ENCODE measurements at regions not wholly inside any gene's neighbourhood (a gene's known extent, or its start where the extent isn't known, plus 50 kb on each side); places are given as distances from the start of the nearest gene placed in this dataset.
A peak's percentile ranks its signal among the peaks of the same experiment; 100 is the strongest.

DNA sequence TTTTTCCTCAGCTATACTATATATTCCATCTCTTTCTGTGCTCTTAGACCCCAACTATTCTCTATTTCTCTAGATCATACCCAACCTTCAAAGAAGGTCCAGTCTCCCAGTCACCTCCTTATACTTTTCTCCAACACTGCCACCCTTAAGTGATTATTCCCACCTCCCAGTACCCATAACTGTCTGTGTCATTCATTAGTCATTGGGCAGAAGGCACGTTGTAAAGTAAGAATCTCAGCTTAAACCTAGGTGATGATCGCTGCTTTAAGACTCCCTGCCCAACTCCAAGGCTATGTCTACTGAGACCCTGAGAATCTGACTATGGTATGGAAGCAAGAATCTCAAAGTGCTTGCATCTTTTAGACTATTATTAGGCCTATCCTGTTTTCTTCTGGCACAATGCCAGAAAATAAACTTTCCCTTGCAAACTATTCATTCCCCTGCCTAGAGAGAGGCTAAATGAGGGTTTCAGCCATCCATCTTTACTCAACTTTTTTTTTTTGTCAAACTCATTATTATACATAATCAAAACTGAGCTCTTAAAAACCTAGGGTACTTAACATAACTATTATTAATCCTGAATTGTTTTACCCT is 174.3 kb upstream of the DPT start:
- Histone ChIP-seq H3K27me3 (no peaks in the 10 kb centered on the region), H3K4me1 (peaks cover 12% of the 10 kb centered on the region), H3K4me3 (no peak overlapping the region), H3K27ac (no peak overlapping the region), H3K9me3 (no peaks in the 10 kb centered on the region), H3K36me3 (no peaks in the 10 kb centered on the region)
- intact Hi-C loops (cut with DNase I) = no loop called here
- ATAC-seq (no peak), DNase-seq (no peak)
- TF ChIP-seq, protein P1, sequence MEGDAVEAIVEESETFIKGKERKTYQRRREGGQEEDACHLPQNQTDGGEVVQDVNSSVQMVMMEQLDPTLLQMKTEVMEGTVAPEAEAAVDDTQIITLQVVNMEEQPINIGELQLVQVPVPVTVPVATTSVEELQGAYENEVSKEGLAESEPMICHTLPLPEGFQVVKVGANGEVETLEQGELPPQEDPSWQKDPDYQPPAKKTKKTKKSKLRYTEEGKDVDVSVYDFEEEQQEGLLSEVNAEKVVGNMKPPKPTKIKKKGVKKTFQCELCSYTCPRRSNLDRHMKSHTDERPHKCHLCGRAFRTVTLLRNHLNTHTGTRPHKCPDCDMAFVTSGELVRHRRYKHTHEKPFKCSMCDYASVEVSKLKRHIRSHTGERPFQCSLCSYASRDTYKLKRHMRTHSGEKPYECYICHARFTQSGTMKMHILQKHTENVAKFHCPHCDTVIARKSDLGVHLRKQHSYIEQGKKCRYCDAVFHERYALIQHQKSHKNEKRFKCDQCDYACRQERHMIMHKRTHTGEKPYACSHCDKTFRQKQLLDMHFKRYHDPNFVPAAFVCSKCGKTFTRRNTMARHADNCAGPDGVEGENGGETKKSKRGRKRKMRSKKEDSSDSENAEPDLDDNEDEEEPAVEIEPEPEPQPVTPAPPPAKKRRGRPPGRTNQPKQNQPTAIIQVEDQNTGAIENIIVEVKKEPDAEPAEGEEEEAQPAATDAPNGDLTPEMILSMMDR (IDR thresholded peaks at IDR 0.05) = no peak

DNA sequence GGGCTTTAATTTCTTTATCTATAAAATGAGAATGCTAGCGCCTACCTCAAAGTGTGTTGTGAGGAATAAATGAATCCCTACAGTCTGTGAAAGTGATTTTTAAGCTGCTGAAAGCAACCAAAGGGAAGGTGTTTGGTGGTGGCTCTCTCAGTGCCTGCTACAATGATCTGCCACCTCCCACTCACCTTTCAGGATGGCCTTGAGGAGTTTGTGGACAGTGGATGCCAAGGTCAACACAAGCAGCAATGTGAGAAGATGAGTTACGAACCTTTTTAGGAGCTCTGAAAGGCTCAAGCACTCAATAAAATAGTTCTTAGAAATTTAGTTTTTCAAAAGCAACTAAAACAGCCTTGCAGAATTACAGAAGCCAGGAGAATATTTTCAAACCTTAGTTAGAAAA is 176.6 kb upstream of the DPT start:
- no peak overlapping the region for H3K27ac ChIP-seq
- H3K36me3 ChIP-seq = no peaks in the 10 kb centered on the region
- no peak overlapping the region for H3K4me3 ChIP-seq
- ATAC-seq (no peak), DNase-seq (no peak)
- H3K4me1 ChIP-seq = peaks cover 13% of the 10 kb centered on the region
- no peaks in the 10 kb centered on the region for H3K27me3 ChIP-seq
- intact Hi-C loops (cut with DNase I) = no loop called here
- H3K9me3 ChIP-seq = no peaks in the 10 kb centered on the region
- TF ChIP-seq, protein P1 (IDR thresholded peaks at IDR 0.05) = no peak

DNA sequence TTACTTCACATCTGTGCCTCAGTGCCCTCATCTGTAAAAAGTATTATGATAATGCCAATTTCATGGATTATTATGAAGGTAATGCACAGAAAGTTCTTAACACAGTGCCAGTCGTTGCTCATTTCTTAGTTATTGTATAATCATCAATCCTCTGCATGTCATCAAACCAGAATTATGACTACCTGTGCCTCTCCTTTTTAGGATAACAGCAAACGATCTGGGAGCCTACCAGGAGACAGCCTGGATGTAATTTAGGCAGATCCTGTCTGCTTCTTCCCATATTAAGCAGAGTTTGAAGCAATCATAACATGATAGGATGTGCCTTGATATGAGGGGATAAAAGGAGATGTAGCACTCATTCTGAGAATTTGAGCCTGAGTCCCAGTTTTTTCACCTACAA is 177.4 kb upstream of the DPT start:
- Histone ChIP-seq H3K27ac (peak overlapping the region; percentile 28), H3K4me1 (peaks cover 13% of the 10 kb centered on the region), H3K36me3 (no peaks in the 10 kb centered on the region), H3K9me3 (no peaks in the 10 kb centered on the region), H3K27me3 (no peaks in the 10 kb centered on the region), H3K4me3 (no peak overlapping the region)
- TF ChIP-seq, protein P1 (IDR thresholded peaks at IDR 0.05) = no peak
- DNase-seq = no peak
- no peak for ATAC-seq
- intact Hi-C loops (cut with DNase I) = no loop called here

DNA sequence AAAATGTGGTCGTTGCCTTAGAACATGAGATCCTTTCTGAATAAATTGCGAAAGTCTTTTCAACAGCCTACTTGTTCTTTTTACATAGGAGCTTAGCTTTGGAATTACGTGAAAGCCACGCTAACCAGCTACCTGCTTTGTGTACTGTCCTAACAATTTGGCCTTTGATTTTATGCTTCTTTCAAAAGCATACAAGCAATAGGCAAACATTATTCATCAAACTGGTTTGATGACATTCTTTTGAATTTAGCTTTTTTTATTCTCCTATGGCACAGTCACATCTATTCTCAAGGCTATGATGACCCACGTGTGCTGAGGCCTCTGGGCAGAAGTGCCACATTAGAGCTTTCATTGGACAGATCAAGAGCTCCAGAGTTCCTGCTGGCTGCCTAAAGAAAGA is 178.0 kb upstream of the DPT start:
- DNase-seq = no peak
- TF ChIP-seq, protein P1 (IDR thresholded peaks at IDR 0.05) = no peak

DNA sequence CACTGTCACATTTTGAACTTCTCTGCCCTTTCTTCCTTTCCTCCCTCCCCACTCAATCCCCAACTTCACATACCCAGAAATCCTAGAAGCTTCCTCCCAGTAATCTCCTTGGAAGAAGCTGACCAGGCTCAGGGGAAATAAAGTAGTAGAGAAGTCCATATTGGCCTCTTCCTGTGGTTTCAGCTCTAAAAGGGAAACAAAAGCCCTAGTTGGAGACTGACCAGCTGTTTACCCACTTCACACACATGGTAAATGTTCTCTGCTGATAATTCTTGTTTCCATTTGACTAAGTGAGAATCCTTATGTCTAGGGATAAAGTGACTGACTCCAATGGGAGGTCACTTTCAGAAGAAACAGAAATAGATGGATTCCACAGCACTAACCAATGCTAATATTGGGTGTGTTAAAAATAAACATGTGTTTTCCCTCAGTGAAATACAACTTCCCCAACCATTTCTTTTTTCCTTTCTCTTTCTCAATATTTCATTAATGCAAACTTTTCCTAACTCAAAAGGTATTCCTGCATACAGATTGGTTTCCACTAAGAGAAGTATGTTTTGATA is 178.9 kb upstream of the DPT start:
- H3K9me3 ChIP-seq = no peaks in the 10 kb centered on the region
- peaks cover 13% of the 10 kb centered on the region for H3K4me1 ChIP-seq
- TF ChIP-seq, protein P1 (IDR thresholded peaks at IDR 0.05) = no peak
- intact Hi-C loops (cut with DNase I) = no loop called here
- no peaks in the 10 kb centered on the region for H3K36me3 ChIP-seq
- ATAC-seq (no peak), DNase-seq (no peak)
- no peaks in the 10 kb centered on the region for H3K27me3 ChIP-seq
- no peak overlapping the region for H3K4me3 ChIP-seq
- peak overlapping the region; percentile 70 for H3K27ac ChIP-seq

More for the DNA sequence above, 178.0 kb upstream of the DPT start:
- H3K9me3 ChIP-seq = no peaks in the 10 kb centered on the region
- no peak overlapping the region for H3K4me3 ChIP-seq
- ATAC-seq = peak; percentile 93
- H3K4me1 ChIP-seq = peaks cover 13% of the 10 kb centered on the region
- H3K27me3 ChIP-seq = no peaks in the 10 kb centered on the region
- H3K36me3 ChIP-seq = no peaks in the 10 kb centered on the region
- intact Hi-C loops (cut with DNase I) = no loop called here
- H3K27ac ChIP-seq = peak overlapping the region; percentile 70
